ENCODE measurements at regions not wholly inside any gene's neighbourhood (a gene's known extent, or its start where the extent isn't known, plus 50 kb on each side); places are given as distances from the start of the nearest gene placed in this dataset.
"Not testable (repeated sequence)": the region's sequence is repeated elsewhere in the genome, so short reads cannot be mapped to it uniquely, and the experiment has no call there.

DNA sequence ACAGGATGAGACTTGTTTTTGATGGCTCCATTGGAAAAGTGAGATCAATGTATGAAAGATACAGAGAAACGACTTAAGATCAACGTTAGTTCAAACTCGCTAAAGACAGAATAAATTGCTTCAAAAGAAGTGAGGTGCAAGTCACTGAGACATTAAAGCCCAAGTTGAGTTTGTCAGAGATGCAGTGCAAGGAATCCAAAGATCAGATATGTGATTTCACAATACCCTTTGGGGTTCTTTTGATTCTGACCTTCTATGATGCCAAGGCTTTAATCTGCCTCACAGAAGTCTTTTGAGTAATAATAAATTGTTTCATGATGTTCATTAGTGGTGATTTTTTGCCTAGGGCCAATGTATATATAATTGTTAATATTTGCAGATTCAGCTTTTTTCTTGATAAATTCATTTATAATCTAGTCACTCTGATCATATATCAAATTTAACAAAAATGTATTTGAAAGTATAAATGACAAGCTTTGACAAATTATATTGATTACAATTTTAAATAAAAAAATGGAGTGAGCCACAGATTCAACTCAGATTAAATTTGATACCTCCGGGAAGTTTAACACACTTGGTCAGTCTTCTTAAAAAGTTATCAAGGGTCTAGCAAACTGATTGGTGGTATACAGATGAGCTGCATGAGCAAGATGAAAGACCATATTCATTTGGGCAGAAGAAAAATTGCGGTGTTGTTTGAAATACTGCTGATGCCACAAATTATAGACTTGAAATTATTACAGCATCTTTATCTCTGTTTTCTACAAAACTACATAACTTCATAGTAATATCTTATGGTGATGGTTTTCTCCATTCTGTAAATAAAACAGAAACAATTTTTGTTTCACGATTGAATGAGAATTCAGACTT lies 144.8 kb upstream of the FAR2 start:
- POLR2A ChIA-PET = no interaction called here
- Mint-ChIP-seq H3K27me3 (peaks cover 5% of the 10 kb centered on the region), H3K4me3 (no peak overlapping the region), H3K4me1 (no peaks in the 10 kb centered on the region), H3K36me3 (no peaks in the 10 kb centered on the region), H3K9me3 (no peaks in the 10 kb centered on the region), H3K27ac (no peak overlapping the region)
- ATAC-seq (ENCODE audit: low read depth) = no peak
- no peak for DNase-seq

DNA sequence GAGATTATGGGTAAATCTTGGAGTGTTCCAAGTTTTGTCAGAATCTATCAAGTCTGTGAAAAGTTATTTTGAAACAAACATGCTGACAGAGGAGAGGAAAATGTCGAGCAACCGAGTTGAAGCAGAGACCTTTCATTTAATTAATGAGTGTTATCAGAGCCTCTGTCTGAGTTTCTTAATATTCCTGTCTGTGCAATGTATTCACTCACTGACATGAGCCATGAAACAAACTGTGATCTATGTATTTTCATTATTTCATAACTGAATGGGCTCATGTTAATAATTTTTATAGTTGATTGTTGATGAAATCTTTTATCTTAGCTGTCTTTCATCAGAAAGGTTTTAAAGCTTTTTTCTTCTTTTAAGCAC lies 144.2 kb upstream of the FAR2 start:
- Mint-ChIP-seq H3K27me3 (peaks cover 5% of the 10 kb centered on the region), H3K4me1 (no peaks in the 10 kb centered on the region), H3K9me3 (no peaks in the 10 kb centered on the region), H3K27ac (no peak overlapping the region), H3K36me3 (no peaks in the 10 kb centered on the region), H3K4me3 (no peak overlapping the region)
- ATAC-seq (ENCODE audit: low read depth) (no peak), DNase-seq (no peak)
- POLR2A ChIA-PET = no interaction called here

DNA sequence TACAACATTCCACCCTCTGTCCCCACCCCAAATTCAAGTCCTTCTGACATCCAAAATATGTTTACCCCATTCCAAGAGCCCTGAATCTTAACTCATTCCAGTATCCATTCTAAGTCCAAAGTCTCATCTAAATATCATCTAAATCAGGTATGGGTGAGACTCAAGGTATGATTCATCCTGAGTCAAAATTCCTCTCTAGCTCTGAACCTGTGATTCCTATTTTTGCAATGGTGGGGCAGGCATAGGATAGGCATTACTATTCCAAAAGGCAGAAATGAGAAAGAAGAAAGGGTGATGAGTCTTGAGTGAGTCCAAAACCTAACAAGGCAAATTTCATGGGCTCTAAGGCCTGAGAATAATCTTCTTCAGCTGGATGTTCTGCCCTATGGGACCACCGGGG lies 140.3 kb upstream of the FAR2 start:
- ATAC-seq (ENCODE audit: low read depth) = no peak
- H3K9me3 Mint-ChIP-seq = no peaks in the 10 kb centered on the region
- no peak overlapping the region for H3K27ac Mint-ChIP-seq
- H3K4me1 Mint-ChIP-seq = no peaks in the 10 kb centered on the region
- POLR2A ChIA-PET = no interaction called here
- peaks cover 3% of the 10 kb centered on the region for H3K27me3 Mint-ChIP-seq
- no peak overlapping the region for H3K4me3 Mint-ChIP-seq
- H3K36me3 Mint-ChIP-seq = no peaks in the 10 kb centered on the region
- DNase-seq = no peak

DNA sequence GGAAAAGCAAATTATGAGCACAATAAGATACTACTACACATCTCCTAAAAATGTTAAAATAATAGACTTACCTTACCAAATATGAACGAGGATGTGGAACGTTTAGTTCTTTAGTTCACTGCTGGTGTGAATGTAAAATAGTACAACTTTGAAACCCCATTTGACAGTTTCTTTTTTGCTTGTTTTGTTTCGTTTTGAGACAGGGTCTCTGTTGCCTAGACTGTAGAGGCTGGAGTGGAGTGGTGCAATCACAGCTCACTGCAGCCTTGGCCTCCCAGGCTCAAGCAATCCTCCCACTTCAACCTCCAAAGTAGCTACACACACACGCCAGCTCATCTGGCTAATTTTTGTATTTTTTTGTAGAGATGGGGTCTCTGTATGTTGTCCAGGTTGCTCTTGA lies 136.4 kb upstream of the FAR2 start:
- H3K4me3 Mint-ChIP-seq = no peak overlapping the region
- no peaks in the 10 kb centered on the region for H3K27me3 Mint-ChIP-seq
- no peak for ATAC-seq (ENCODE audit: low read depth)
- POLR2A ChIA-PET = no interaction called here
- no peak overlapping the region for H3K27ac Mint-ChIP-seq
- H3K4me1 Mint-ChIP-seq = no peaks in the 10 kb centered on the region
- DNase-seq = no peak
- no peaks in the 10 kb centered on the region for H3K36me3 Mint-ChIP-seq
- H3K9me3 Mint-ChIP-seq = no peaks in the 10 kb centered on the region

DNA sequence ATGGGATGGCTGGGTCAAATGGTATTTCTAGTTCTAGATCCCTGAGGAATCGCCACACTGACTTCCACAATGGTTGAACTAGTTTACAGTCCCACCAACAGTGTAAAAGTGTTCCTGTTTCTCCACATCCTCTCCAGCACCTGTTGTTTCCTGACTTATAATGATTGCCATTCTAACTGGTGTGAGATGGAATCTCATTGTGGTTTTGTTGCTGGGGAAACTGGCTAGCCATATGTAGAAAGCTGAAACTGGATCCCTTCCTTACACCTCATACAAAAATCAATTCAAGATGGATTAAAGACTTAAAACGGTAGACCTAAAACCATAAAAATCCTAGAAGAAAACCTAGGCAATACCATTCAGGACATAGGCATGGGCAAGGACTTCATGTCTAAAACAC lies 131.5 kb upstream of the FAR2 start:
- POLR2A ChIA-PET, H3K4me3 Mint-ChIP-seq: not testable (repeated sequence)

DNA sequence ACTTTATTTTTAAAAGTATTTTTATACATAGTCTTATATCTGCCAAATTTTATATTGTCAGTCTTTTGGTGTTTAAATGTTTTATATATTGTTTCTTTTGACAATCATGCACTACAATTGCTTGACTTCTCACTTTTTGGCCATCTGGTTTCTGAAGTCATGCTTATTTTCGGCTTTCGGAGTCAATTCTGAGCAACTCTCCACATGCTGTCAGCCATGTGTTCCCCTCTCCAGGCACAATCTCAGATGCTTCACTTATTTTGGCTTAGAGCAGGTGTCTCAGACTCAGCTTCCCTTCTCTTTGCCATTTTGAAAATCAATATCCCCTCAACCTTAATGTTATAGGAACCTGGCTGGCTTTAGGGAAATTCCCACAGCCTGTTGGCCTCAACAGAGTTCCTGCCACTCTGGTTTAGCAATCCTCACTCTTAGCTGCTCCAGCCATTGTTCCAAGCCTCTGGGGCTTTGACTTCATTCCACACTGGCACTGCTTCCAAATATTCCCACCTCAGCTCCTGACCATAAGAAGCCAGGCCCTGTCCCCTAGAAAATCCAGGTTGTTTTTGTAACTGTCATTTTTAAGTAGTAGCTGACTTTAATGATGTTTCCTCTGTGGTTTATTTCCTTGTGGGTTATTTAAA lies 125.5 kb upstream of the FAR2 start:
- no peak overlapping the region for H3K27ac Mint-ChIP-seq
- H3K27me3 Mint-ChIP-seq = peaks cover 7% of the 10 kb centered on the region
- POLR2A ChIA-PET = no interaction called here
- no peaks in the 10 kb centered on the region for H3K9me3 Mint-ChIP-seq
- H3K4me3 Mint-ChIP-seq = no peak overlapping the region
- ATAC-seq (ENCODE audit: low read depth) (no peak), DNase-seq (no peak)
- H3K36me3 Mint-ChIP-seq = no peaks in the 10 kb centered on the region
- H3K4me1 Mint-ChIP-seq = peaks cover 8% of the 10 kb centered on the region

More for the DNA sequence above, 131.5 kb upstream of the FAR2 start:
- H3K27ac Mint-ChIP-seq; H3K4me1 Mint-ChIP-seq; H3K27me3 Mint-ChIP-seq; DNase-seq; ATAC-seq (ENCODE audit: low read depth); H3K9me3 Mint-ChIP-seq; H3K36me3 Mint-ChIP-seq: not testable (repeated sequence)

DNA sequence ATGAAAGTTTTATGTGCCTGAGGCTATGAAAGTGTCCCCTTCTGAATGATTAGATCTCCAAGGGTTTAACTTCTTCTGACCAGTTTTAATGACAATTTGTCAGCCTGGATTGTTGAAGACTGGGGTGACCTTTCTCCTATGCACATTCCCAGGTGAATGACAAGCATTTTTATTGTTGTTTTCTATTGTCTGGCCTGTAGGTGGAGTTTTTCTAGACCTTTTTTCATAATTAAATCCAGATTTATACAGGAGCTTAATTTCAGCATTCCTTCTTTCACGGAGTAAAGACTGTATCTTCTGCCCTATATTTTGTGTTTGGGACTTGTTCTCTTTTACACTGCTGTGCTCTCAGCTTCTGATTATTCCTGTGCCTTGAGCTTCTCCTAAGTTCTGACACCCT lies 125.0 kb upstream of the FAR2 start:
- H3K9me3 Mint-ChIP-seq = no peaks in the 10 kb centered on the region
- DNase-seq = no peak
- H3K36me3 Mint-ChIP-seq = no peaks in the 10 kb centered on the region
- no peak overlapping the region for H3K4me3 Mint-ChIP-seq
- ATAC-seq (ENCODE audit: low read depth) = no peak
- H3K27ac Mint-ChIP-seq = no peak overlapping the region
- peaks cover 7% of the 10 kb centered on the region for H3K27me3 Mint-ChIP-seq
- POLR2A ChIA-PET = no interaction called here
- peaks cover 8% of the 10 kb centered on the region for H3K4me1 Mint-ChIP-seq

DNA sequence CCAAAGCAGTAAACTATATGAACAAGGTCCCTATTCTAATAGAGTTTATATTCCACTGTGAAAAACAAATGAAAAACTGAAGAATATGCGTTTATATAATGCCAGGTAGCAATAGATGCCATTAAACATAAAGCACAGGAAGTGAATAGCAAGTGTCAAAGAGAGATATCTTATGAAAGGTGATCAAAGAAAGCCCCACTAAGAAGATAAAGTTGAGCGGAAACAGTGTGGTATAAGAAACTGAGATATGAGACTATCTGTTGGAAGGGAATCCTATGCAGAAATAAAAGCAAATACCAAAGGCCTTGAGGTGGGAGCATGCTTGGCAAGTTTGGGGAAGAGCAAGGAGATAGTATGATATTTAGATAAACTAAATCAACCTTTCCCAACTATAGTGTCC lies 123.1 kb upstream of the FAR2 start:
- ATAC-seq (ENCODE audit: low read depth) (no peak), DNase-seq (no peak)
- POLR2A ChIA-PET = no interaction called here
- peaks cover 5% of the 10 kb centered on the region for H3K27me3 Mint-ChIP-seq
- H3K9me3 Mint-ChIP-seq = no peaks in the 10 kb centered on the region
- H3K36me3 Mint-ChIP-seq = no peaks in the 10 kb centered on the region
- H3K27ac Mint-ChIP-seq = no peak overlapping the region
- H3K4me3 Mint-ChIP-seq = no peak overlapping the region
- peaks cover 8% of the 10 kb centered on the region for H3K4me1 Mint-ChIP-seq

DNA sequence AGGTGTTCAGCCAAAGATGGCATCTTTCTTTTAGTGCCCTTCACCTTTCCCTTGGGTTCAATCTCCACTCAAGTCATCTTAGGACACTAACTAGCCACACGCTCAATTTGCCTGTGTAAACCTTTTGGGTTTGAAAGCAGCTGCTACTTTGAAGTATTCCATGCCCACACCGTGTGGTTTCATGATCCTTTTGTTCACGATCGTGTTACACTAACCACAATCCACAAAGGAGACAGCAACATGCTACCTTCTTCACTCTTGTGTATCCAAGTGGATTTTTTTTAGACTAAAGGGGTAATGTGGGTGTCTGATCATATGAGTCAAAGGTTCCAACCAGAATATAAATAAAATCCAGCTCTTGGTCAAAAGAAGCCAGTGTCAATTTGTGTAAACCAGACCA lies 122.7 kb upstream of the FAR2 start:
- no peak for ATAC-seq (ENCODE audit: low read depth)
- Mint-ChIP-seq H3K9me3 (no peaks in the 10 kb centered on the region), H3K27ac (no peak overlapping the region), H3K36me3 (no peaks in the 10 kb centered on the region), H3K27me3 (peaks cover 5% of the 10 kb centered on the region), H3K4me3 (no peak overlapping the region), H3K4me1 (peaks cover 8% of the 10 kb centered on the region)
- POLR2A ChIA-PET = no interaction called here
- no peak for DNase-seq

DNA sequence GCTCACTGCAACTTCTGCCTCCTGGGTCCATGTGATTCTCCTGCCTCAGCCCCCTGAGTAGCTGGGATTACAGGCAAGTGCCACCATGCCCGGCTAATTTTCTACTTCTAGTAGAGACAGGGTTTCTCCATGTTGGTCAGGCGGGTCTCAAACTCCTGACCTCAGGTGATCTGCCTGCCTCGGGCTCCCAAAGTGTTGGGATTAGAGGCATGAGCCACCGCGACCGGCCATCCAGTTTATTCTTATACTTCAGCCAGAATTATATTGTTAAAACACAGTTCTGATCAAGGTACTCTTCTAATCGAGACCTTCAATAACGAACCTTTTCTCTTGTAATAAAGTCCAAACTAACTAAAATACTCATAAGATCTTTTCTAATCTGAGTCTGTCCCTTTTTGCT lies 119.6 kb upstream of the FAR2 start:
- H3K27me3 Mint-ChIP-seq; ATAC-seq (ENCODE audit: low read depth); POLR2A ChIA-PET; H3K36me3 Mint-ChIP-seq; H3K4me1 Mint-ChIP-seq; H3K4me3 Mint-ChIP-seq; H3K27ac Mint-ChIP-seq; DNase-seq; H3K9me3 Mint-ChIP-seq: not testable (repeated sequence)

DNA sequence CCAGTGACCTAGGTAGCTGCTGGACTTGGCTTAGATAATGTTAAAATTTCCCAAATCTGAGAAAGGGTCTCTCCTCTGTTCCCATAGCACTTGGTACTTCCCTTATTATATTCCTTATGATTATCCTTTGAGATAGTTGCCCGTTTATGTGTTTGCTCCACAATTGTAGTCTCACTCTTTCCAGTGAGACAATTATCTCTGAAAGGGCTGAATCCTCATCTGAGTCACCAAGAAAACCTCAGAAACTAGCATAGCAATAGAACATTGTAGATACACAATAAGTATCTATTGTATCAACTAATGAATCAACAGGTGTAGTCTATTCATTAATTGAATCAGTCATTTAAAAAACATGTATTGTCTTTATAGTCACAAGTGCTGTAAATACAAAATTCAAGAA lies 119.1 kb upstream of the FAR2 start:
- Mint-ChIP-seq H3K27ac (no peak overlapping the region), H3K36me3 (no peaks in the 10 kb centered on the region), H3K4me3 (no peak overlapping the region), H3K27me3 (peaks cover 10% of the 10 kb centered on the region), H3K9me3 (no peaks in the 10 kb centered on the region), H3K4me1 (peaks cover 8% of the 10 kb centered on the region)
- ATAC-seq (ENCODE audit: low read depth) = no peak
- POLR2A ChIA-PET = no interaction called here
- DNase-seq = no peak

DNA sequence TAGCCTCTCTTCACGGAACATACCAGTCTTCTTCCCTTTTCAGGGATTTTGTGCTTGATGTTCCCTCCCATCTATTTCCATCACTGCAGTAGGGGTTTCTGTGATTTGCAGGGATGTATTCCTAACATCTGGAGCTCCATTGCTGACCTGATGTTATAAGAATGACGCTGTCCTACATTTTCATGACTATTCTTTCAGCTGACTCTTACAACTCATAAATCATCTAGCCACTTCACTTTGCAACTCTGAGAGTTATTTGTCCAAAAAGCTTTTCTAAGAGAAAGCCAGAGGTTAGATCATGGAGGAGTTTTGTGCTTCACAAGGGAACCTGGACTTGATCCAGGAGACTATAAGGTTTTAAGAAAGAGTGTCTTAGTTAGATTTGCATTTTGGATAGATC lies 116.6 kb upstream of the FAR2 start:
- Mint-ChIP-seq H3K9me3 (no peaks in the 10 kb centered on the region), H3K4me1 (no peaks in the 10 kb centered on the region), H3K36me3 (no peaks in the 10 kb centered on the region), H3K27me3 (peaks cover 5% of the 10 kb centered on the region), H3K4me3 (no peak overlapping the region), H3K27ac (no peak overlapping the region)
- POLR2A ChIA-PET = no interaction called here
- no peak for DNase-seq
- no peak for ATAC-seq (ENCODE audit: low read depth)

DNA sequence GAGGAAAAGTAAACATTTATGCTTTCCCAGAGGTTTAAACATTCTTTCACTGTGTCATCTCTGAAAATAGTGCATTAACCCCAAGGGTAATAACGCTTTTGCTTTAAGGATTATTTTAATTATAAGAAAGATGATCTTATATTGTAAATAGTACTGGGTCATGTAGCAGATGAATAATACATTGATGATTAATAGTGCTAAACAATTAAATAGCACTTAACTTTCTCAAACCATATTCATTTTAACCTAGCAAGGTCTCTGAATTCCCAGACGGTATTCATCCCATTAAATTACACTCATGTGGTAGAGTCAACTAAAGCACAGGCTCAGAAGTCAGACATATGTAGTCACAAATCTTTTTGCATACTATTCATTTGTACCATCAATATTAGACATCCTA lies 115.6 kb upstream of the FAR2 start:
- POLR2A ChIA-PET = no interaction called here
- Mint-ChIP-seq H3K4me1 (no peaks in the 10 kb centered on the region), H3K4me3 (no peak overlapping the region), H3K36me3 (no peaks in the 10 kb centered on the region), H3K27me3 (peaks cover 5% of the 10 kb centered on the region), H3K9me3 (no peaks in the 10 kb centered on the region), H3K27ac (no peak overlapping the region)
- ATAC-seq (ENCODE audit: low read depth) (no peak), DNase-seq (no peak)

DNA sequence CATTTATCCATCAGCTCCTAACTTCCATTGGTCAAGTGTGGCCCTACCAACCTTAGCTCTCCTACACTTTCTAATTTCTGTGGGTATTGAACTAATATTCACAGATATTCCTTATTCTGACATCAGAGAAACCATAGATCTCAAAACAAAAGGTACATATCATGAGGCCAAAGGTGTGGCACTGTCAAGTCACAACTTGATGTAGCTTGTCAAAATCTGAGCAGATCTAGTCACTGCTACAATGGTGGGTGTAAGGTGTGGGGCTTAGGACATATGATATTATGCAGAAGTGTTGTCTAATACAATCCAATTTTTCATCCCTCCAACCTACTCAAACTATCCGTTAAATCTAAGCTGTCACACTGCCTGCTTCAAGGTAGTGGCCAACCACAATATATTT lies 114.0 kb upstream of the FAR2 start:
- H3K36me3 Mint-ChIP-seq = no peaks in the 10 kb centered on the region
- peaks cover 5% of the 10 kb centered on the region for H3K27me3 Mint-ChIP-seq

More for the DNA sequence above, 114.0 kb upstream of the FAR2 start:
- DNase-seq = no peak
- H3K4me3 Mint-ChIP-seq = no peak overlapping the region
- H3K9me3 Mint-ChIP-seq = no peaks in the 10 kb centered on the region
- H3K27ac Mint-ChIP-seq = no peak overlapping the region
- no peaks in the 10 kb centered on the region for H3K4me1 Mint-ChIP-seq
- POLR2A ChIA-PET = no interaction called here
- ATAC-seq (ENCODE audit: low read depth) = no peak
